ENCODE measurements at regions not wholly inside any gene's neighbourhood (a gene's known extent, or its start where the extent isn't known, plus 50 kb on each side); places are given as distances from the start of the nearest gene placed in this dataset.
A peak's percentile ranks its signal among the peaks of the same experiment; 100 is the strongest.
"Not testable (repeated sequence)": the region's sequence is repeated elsewhere in the genome, so short reads cannot be mapped to it uniquely, and the experiment has no call there.

- no peak for DNase-seq
Observed at GRCh38 chr15:46880791-46881190, 836.5 kb upstream of the SEMA6D start.

GRCh38 chr15:46892621-46893160 is 824.6 kb upstream of the SEMA6D start:
- no peak for DNase-seq

GRCh38 chr15:46894644-46895043 is 822.7 kb upstream of the SEMA6D start:
- DNase-seq: no peak

- DNase-seq: no peak
Observed at GRCh38 chr15:46897266-46897665, 820.0 kb upstream of the SEMA6D start.

- DNase-seq: no peak
Observed at GRCh38 chr15:46901001-46901400, 816.3 kb upstream of the SEMA6D start.

- no peak for DNase-seq
Observed at GRCh38 chr15:46917721-46918252, 799.5 kb upstream of the SEMA6D start.

- DNase-seq: no peak
Observed at GRCh38 chr15:46918462-46919140, 798.7 kb upstream of the SEMA6D start.

- DNase-seq: no peak
Observed at GRCh38 chr15:46921891-46922290, 795.4 kb upstream of the SEMA6D start.

- no peak for DNase-seq
Observed at GRCh38 chr15:46930426-46930825, 786.9 kb upstream of the SEMA6D start.

- DNase-seq: no peak
Observed at GRCh38 chr15:46933332-46933731, 784.0 kb upstream of the SEMA6D start.

GRCh38 chr15:46934851-46935250 is 782.5 kb upstream of the SEMA6D start:
- no peak for DNase-seq

- no peak for DNase-seq
Observed at GRCh38 chr15:46938169-46938568, 779.1 kb upstream of the SEMA6D start.

- DNase-seq: no peak
Observed at GRCh38 chr15:46941241-46941640, 776.1 kb upstream of the SEMA6D start.

GRCh38 chr15:46946953-46947352 is 770.4 kb upstream of the SEMA6D start:
- DNase-seq: peak in 1 of 2 experiments; percentile 11

- no peak for DNase-seq
Observed at GRCh38 chr15:46955576-46955975, 761.7 kb upstream of the SEMA6D start.

GRCh38 chr15:46956456-46956855 is 760.8 kb upstream of the SEMA6D start:
- DNase-seq: peak in 1 of 2 experiments; percentile 3

GRCh38 chr15:46956881-46957280 is 760.4 kb upstream of the SEMA6D start:
- DNase-seq: no peak

GRCh38 chr15:46960581-46960980 is 756.7 kb upstream of the SEMA6D start:
- no peak for DNase-seq

GRCh38 chr15:46961795-46962194 is 755.5 kb upstream of the SEMA6D start:
- DNase-seq: no peak

GRCh38 chr15:46988055-46988454 is 729.2 kb upstream of the SEMA6D start:
- DNase-seq: not testable (repeated sequence)

GRCh38 chr15:46996359-46996758 is 720.9 kb upstream of the SEMA6D start:
- no peak for DNase-seq

- DNase-seq: no peak
Observed at GRCh38 chr15:46997501-46997900, 719.8 kb upstream of the SEMA6D start.

- no peak for DNase-seq
Observed at GRCh38 chr15:47003568-47003967, 713.7 kb upstream of the SEMA6D start.

GRCh38 chr15:47013446-47013845 is 703.9 kb upstream of the SEMA6D start:
- DNase-seq: no peak
